Heart left ventricle (tissue), 16 donors: ENCODE measurements at regions not wholly inside any gene's neighbourhood (a gene's known extent, or its start where the extent isn't known, plus 50 kb on each side); places are given as distances from the start of the nearest gene placed in this dataset.
"Not testable (repeated sequence)": the region's sequence is repeated elsewhere in the genome, so short reads cannot be mapped to it uniquely, and the experiment has no call there.

Experiments used
- ATAC-seq, 4 donors: fragments of 200-7000 bp; cut with Tn5 transposase; one replicate each; pipeline ENCODE4 v1.9.1; 2020 to 2022; ENCODE audit warnings: moderate library complexity in 4 of 4, mild to moderate bottlenecking in 3 of 4, moderate number of reproducible peaks in 1 of 4
- DNase-seq, 5 donors: peaks; one replicate each; pipeline ENCODE4 v3.0.0-alpha.2; 2020
- H3K27ac ChIP-seq, 12 donors: fragments of 200-600 bp; sonication (generic) in 4 of 12; one replicate each; pipeline versions ENCODE4 v1.5.0 to v1.8.0; 2016 to 2022; ENCODE audit warnings: mild to moderate bottlenecking in 2 of 12
- H3K27me3 ChIP-seq, 9 donors: fragments of 200-600 bp; sonication (generic) in 2 of 9; one replicate each; pipeline versions ENCODE4 v1.5.1 to v1.8.0; 2016 to 2022; ENCODE audit warnings: mild to moderate bottlenecking in 3 of 9
- H3K36me3 ChIP-seq, 9 donors: fragments of 200-600 bp; sonication (generic) in 2 of 9; one replicate each; pipeline versions ENCODE4 v1.5.0 to v1.8.0; 2018 to 2022; ENCODE audit warnings: mild to moderate bottlenecking in 2 of 9
- H3K4me1 ChIP-seq, 12 donors: fragments of 200-600 bp; sonication (generic) in 4 of 12; one replicate each; pipeline versions ENCODE4 v1.5.0 to v1.8.0; 2016 to 2022; ENCODE audit warnings: mild to moderate bottlenecking in 3 of 12
- H3K4me3 ChIP-seq, 12 donors: fragments of 200-600 bp; sonication (generic) in 4 of 12; one replicate each; pipeline versions ENCODE4 v1.5.0 to v1.8.0; 2017 to 2022; ENCODE audit warnings: mild to moderate bottlenecking in 9 of 12, moderate library complexity in 4 of 12
- H3K9me3 ChIP-seq, 12 donors: fragments of 200-600 bp; sonication (generic) in 4 of 12; one replicate each; pipeline versions ENCODE4 v1.5.0 to v1.8.0; 2016 to 2022; ENCODE audit warnings: mild to moderate bottlenecking in 1 of 12
- POLR2A ChIP-seq, 2 donors: fragments of 450-650 bp; IDR thresholded peaks; one replicate each; pipeline ENCODE4 v1.6.1; 2017; ENCODE audit warnings: antibody characterized with exemption in 2 of 2, mild to moderate bottlenecking in 2 of 2, moderate library complexity in 2 of 2
- WGBS, 4 donors: extraction: QIAGEN DNeasy Blood & Tissue Kit in 2 of 4; methylation state at CpG; one replicate each; pipeline versions ENCODE4 v1.1.5 to v1.1.7; 2013 to 2018; 5-methylcytosine and 5-hydroxymethylcytosine counted together
- intact Hi-C, 10 donors: fragments of 100-400 bp; cut with DNase I; formaldehyde crosslinking; loops; one replicate each; pipeline versions ENCODE4 v1.11.1 to v1.14.2; 2022
- TF ChIP-seq, protein P1 (sequence below), 12 donors: fragments of 200-600 bp; sonication (generic) in 4 of 12; IDR thresholded peaks; one replicate each; pipeline versions ENCODE4 v1.5.0 to v1.8.0; 2018 to 2022; ENCODE audit warnings: antibody characterized with exemption in 12 of 12, mild to moderate bottlenecking in 5 of 12
- donor health status: ischemic (EF 13 %, LVEDD 7.1; RV severe dilation, severe dysfunction).
- donor health status: healthy with polysubstance abuse.
- donor health status: DM: no; HTN: yes; CAD: no.
- donor health status: DM: no; HTN: no; CAD: no.
- donor health status: ischemic (EF 25% LVEDD 6.9; RV normal size, moderate dysfunction).
- donor health status: ischemic (EF 25% LVEDD 5.7; RV mildly dilated, moderate dysfunction).
- donor health status: healthy.
- donor health status: DM: yes; HTN: yes; CAD: no.
- donor health status: ischemic (EF 35%, LVEDD 5.7; RV mildly dilated, moderate dysfunction).
- donor health status: nonischemic (EF 11% LVEDD 7.7; RV severe dilation, severe dysfunction).
- donor health status: DM: yes; HTN: yes; CAD: no.
- donor health status: PGD.
- donor health status: ischemic (EF 29% LVEDD 5.4; RV normal size, mild dysfunction).
- donor health status: nonischemic (EF 23%, LVEDD 6.1; RV moderate dilation, normal function).

DNA sequence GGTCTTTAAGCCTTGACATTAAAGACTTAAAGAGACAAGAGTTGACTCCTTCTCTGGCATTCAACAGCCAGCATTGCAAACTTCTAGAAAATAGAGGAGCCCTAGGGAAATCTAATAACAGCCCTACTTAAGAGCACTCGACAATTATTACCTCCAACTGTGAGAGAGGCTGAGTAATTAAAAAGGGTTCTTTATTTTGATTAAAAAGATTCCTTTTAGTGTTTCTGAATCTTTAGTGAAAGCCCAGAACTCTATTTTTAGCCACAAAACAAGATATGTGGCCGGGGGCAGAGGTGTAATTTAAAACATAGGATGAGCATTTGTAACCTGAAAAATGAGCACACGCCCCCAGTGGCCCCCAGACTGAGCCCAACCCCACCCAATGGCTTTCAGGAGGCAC is 222.3 kb downstream of the SMAD2 start:
- Histone ChIP-seq H3K36me3 (no peaks in the 10 kb centered on the region), H3K27ac (no peak overlapping the region), H3K4me3 (no peak overlapping the region), H3K9me3 (no peaks in the 10 kb centered on the region), H3K27me3 (peaks cover 0 to 6% (median 0%) of the 10 kb centered on the region in 9 donors), H3K4me1 (no peaks in the 10 kb centered on the region)
- DNase-seq, result no peak
- 54 to 67% (median 62%) methylated on average over 3 of the region's 3 CpGs for WGBS, 4 donors
- no peak for ATAC-seq
- no peak for TF ChIP-seq POLR2A (IDR thresholded peaks at IDR 0.05)
- TF ChIP-seq, protein P1, sequence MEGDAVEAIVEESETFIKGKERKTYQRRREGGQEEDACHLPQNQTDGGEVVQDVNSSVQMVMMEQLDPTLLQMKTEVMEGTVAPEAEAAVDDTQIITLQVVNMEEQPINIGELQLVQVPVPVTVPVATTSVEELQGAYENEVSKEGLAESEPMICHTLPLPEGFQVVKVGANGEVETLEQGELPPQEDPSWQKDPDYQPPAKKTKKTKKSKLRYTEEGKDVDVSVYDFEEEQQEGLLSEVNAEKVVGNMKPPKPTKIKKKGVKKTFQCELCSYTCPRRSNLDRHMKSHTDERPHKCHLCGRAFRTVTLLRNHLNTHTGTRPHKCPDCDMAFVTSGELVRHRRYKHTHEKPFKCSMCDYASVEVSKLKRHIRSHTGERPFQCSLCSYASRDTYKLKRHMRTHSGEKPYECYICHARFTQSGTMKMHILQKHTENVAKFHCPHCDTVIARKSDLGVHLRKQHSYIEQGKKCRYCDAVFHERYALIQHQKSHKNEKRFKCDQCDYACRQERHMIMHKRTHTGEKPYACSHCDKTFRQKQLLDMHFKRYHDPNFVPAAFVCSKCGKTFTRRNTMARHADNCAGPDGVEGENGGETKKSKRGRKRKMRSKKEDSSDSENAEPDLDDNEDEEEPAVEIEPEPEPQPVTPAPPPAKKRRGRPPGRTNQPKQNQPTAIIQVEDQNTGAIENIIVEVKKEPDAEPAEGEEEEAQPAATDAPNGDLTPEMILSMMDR (IDR thresholded peaks at IDR 0.05), result no peak
- intact Hi-C loops, result no loop called here

DNA sequence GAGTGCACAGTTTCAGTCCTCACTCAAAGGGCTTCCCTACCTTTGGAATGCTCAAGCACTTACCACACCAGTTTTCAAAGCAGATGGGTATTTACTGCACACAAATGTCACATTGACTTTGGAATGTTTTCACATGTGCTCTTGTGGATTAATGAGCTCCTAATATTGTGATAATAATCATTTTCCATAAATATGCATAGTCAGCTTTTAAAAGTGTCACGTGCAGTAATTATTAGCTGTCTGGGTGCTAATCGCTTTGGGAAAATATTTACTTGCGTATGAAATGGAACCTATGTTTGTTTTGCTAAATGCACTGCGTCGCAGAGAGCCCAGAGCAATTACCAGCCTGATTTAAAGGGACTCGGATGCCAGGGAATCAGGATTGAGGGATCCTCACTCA is 229.3 kb downstream of the SMAD2 start:
- Histone ChIP-seq H3K27ac (no peak overlapping the region), H3K4me3 (no peak overlapping the region), H3K9me3 (no peaks in the 10 kb centered on the region), H3K27me3 (peaks cover 0 to 10% (median 0%) of the 10 kb centered on the region in 9 donors), H3K36me3 (no peaks in the 10 kb centered on the region), H3K4me1 (no peaks in the 10 kb centered on the region)
- DNase-seq (no peak), ATAC-seq (no peak)
- TF ChIP-seq POLR2A (IDR thresholded peaks at IDR 0.05), result no peak
- TF ChIP-seq, protein P1 (IDR thresholded peaks at IDR 0.05), result no peak
- WGBS, 4 donors, result 75 to 94% (median 81%) methylated on average over 6 of the region's 6 CpGs
- intact Hi-C loops, result no loop called here

DNA sequence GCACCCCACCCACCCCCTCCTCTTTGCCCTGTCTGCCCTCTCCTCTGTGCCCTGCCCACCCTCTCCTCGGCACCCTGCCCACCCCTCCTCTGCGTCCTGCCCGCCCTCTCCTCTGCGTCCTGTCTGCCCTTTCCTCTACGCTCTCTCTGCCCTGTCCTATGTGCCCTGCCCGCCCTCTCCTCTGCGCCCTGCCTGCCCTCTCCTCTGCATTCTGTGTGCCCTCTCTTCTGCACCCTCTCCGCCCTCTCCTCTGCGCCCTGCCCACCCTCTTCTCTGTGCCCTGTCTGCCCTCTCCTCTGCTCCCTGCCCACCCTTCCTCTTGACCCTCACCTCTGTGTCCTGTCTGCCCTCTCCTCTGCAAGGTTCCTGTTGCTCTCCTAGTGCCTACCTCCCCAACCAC is 233.6 kb downstream of the SMAD2 start:
- Histone ChIP-seq H3K9me3 (no peaks in the 10 kb centered on the region), H3K27ac (no peak overlapping the region), H3K36me3 (no peaks in the 10 kb centered on the region), H3K4me3 (no peak overlapping the region), H3K4me1 (no peaks in the 10 kb centered on the region), H3K27me3 (peaks cover 0 to 17% (median 0%) of the 10 kb centered on the region in 9 donors)
- ATAC-seq (no peak), DNase-seq (no peak)
- intact Hi-C loops, result no loop called here
- TF ChIP-seq, protein P1 (IDR thresholded peaks at IDR 0.05), result no peak
- TF ChIP-seq POLR2A (IDR thresholded peaks at IDR 0.05), result no peak
- 77 to 84% (median 82%) methylated on average over 9 of the region's 9 CpGs for WGBS, 4 donors

DNA sequence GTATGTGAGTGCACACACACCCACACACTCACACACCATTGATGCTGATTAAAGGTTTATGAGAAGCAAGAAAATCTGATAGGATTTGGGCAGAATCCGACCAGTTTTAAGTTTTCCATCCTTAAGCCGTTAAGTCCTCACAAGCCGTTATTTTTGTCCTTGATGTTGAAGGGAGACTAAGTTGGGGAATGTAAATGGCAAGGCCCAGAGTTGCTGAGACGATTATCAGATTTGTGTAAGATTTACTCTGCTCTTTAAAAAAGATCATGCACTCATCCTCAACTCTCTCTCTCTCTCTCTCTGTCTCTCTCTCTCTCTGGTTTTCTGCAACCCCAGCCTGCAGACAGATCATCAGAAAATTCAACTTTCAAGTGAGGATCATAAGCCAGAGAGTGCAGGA is 238.8 kb downstream of the SMAD2 start:
- DNase-seq (no peak), ATAC-seq (no peak)
- no peaks in the 10 kb centered on the region for H3K36me3 ChIP-seq
- H3K27me3 ChIP-seq, result peaks cover 0 to 9% (median 0%) of the 10 kb centered on the region in 9 donors
- H3K4me3 ChIP-seq, result no peak overlapping the region
- WGBS, 4 donors, result 69 to 81% (median 75%) methylated on average over 4 of the region's 4 CpGs
- H3K9me3 ChIP-seq, result no peaks in the 10 kb centered on the region
- no peaks in the 10 kb centered on the region for H3K4me1 ChIP-seq
- intact Hi-C loops, result no loop called here
- TF ChIP-seq POLR2A (IDR thresholded peaks at IDR 0.05), result no peak
- no peak overlapping the region for H3K27ac ChIP-seq

DNA sequence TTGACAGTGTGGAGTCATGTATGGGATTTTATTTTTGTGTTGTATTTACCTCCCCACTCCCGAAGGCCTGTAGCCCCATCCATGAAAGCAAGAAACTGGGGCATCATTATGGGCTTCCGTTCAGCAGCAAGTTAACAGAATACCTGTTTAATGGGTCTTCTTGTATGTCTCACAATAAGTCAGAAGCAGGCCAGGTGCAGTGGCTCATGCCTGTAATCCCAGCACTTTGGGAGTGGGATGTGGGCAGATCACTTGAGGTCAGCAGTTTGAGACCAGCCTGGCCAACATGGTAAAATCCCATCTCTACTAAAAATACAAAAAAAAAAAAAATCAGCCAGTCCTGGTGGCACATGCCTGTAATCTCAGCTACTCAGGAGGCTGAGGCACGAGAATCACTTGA is 239.7 kb downstream of the SMAD2 start:
- H3K4me3 ChIP-seq, H3K36me3 ChIP-seq, intact Hi-C loops, H3K4me1 ChIP-seq, H3K9me3 ChIP-seq, ATAC-seq, DNase-seq, H3K27me3 ChIP-seq, H3K27ac ChIP-seq: not testable (repeated sequence)
- 69 to 84% (median 78%) methylated on average over 3 of the region's 3 CpGs for WGBS, 4 donors
